Endothelial cell of hepatic sinusoid (primary cell): ENCODE measurements at regions not wholly inside any gene's neighbourhood (a gene's known extent, or its start where the extent isn't known, plus 50 kb on each side); places are given as distances from the start of the nearest gene placed in this dataset.

Experiments used
- in situ Hi-C: cut with HindIII; loops from 2 replicates; pipeline ENCODE4 v1.10.0; 2017; ENCODE audit warnings: low sequenced_read_pairs

- in situ Hi-C loops = no loop called here
These were observed 111.5 kb upstream of the PTCHD1 start for GRCh38 chrX:23223169-23223568.

- in situ Hi-C loops = no loop called here
These were observed 106.2 kb upstream of the PTCHD1 start for GRCh38 chrX:23228454-23228853.

- in situ Hi-C loops = no loop called here
These were observed 105.7 kb upstream of the PTCHD1 start for GRCh38 chrX:23228950-23229448.

GRCh38 chrX:23235051-23235450, 99.6 kb upstream of the PTCHD1 start:
- in situ Hi-C loops = no loop called here

GRCh38 chrX:23246001-23246400, 88.6 kb upstream of the PTCHD1 start:
- in situ Hi-C loops = no loop called here

- in situ Hi-C loops = no loop called here
These were observed 86.5 kb upstream of the PTCHD1 start for GRCh38 chrX:23248187-23248586.

- in situ Hi-C loops = no loop called here
These were observed 83.6 kb upstream of the PTCHD1 start for GRCh38 chrX:23251043-23251442.

GRCh38 chrX:23263892-23264291, 70.8 kb upstream of the PTCHD1 start:
- in situ Hi-C loops = loop anchor here (5.0 kb wide), 1 partner anchor 72 kb away; no protein-coding TSS in a partner anchor

GRCh38 chrX:23269923-23270322, 64.7 kb upstream of the PTCHD1 start:
- in situ Hi-C loops = no loop called here

- in situ Hi-C loops = no loop called here
These were observed 63.6 kb upstream of the PTCHD1 start for GRCh38 chrX:23271026-23271425.

GRCh38 chrX:23276475-23276874, 58.2 kb upstream of the PTCHD1 start:
- in situ Hi-C loops = no loop called here
